ENCODE measurements at regions not wholly inside any gene's neighbourhood (a gene's known extent, or its start where the extent isn't known, plus 50 kb on each side); places are given as distances from the start of the nearest gene placed in this dataset.

- H2BK15ac ChIP-seq (ENCODE audit: low read length), result no peak overlapping the region
- no peak overlapping the region for H3K4me3 ChIP-seq (ENCODE audit: extremely low read depth in 1 of 4, insufficient read depth in 2 of 4, low read depth in 3 of 4, low read length in 4 of 4)
- H4K20me1 ChIP-seq (replicated peaks in 1 of 2; ENCODE audit: control insufficient read depth in 1 of 2, insufficient read depth in 2 of 2, low read length in 2 of 2), result no peaks in the 10 kb centered on the region
- H2AFZ ChIP-seq (ENCODE audit: low read length), result no peak overlapping the region
- H3K18ac ChIP-seq (ENCODE audit: extremely low read depth, low read length), result no peak overlapping the region
- no peak overlapping the region for H4K5ac ChIP-seq (ENCODE audit: insufficient read length, low read depth, low read length)
- CTCF ChIA-PET (ENCODE audit: partially characterized antibody), result no interaction called here
- DNase-seq (ENCODE audit: low read depth in 1 of 2, low spot score in 2 of 2) (no peak), FAIRE-seq (no peak)
- no peak overlapping the region for H2BK5ac ChIP-seq (ENCODE audit: low read depth, low read length)
- H4K91ac ChIP-seq (replicated peaks; ENCODE audit: insufficient read length, low read length), result no peak overlapping the region
- H4K8ac ChIP-seq (ENCODE audit: extremely low read depth, insufficient read depth, low read length), result no peak overlapping the region
- no peak overlapping the region for H3K56ac ChIP-seq (replicated peaks; ENCODE audit: insufficient read length, low read depth, low read length)
- no peaks in the 10 kb centered on the region for H3K79me2 ChIP-seq (ENCODE audit: control insufficient read depth in 1 of 2, insufficient read depth in 2 of 2, low read length in 2 of 2)
- H3K79me1 ChIP-seq (ENCODE audit: low read depth, low read length), result no peaks in the 10 kb centered on the region
- H3K4me1 ChIP-seq (replicated peaks in 1 of 4; ENCODE audit: control insufficient read depth in 3 of 4, insufficient read depth in 4 of 4, low read length in 3 of 4), result no peaks in the 10 kb centered on the region
- no peak overlapping the region for H3K9ac ChIP-seq (replicated peaks in 1 of 4; ENCODE audit: extremely low read depth in 1 of 4, low read depth in 3 of 4, low read length in 3 of 4)
- POLR2A ChIA-PET (ENCODE audit: partially characterized antibody), result no interaction called here
- no peak overlapping the region for H2BK20ac ChIP-seq (ENCODE audit: low read length)
- no peaks in the 10 kb centered on the region for H3K27me3 ChIP-seq (replicated peaks in 1 of 4; ENCODE audit: control insufficient read depth in 3 of 4, extremely low read depth in 1 of 4, insufficient read depth in 3 of 4, low read length in 3 of 4)
- no peak overlapping the region for H2AK5ac ChIP-seq (ENCODE audit: low read depth, low read length)
- no peak overlapping the region for H3K4me2 ChIP-seq (ENCODE audit: insufficient read depth in 1 of 2, low read depth in 2 of 2, low read length in 2 of 2)
- H3K9me3 ChIP-seq (ENCODE audit: insufficient read depth in 2 of 2, low read depth in 1 of 2, low read length in 1 of 2), result 0 out of 4 replicates have a peak, but pooled peaks cover 0 to 2% of the 10 kb centered on the region in 2 experiments
- TF ChIP-seq CHD2 (IDR thresholded peaks at IDR 0.05; ENCODE audit: low read length) (no peak), POU5F1 (IDR thresholded peaks at IDR 0.05; ENCODE audit: low read depth, low read length) (no peak)
- H3K23me2 ChIP-seq (ENCODE audit: low read depth, low read length), result 0 out of 2 replicates have a peak, but pooled peaks cover 2% of the 10 kb centered on the region
- H2BK120ac ChIP-seq (replicated peaks; ENCODE audit: low read depth, low read length), result no peak overlapping the region
- no peak overlapping the region for H3K23ac ChIP-seq (ENCODE audit: insufficient read length)
- H3K4ac ChIP-seq (replicated peaks; ENCODE audit: insufficient read length, low read depth, low read length), result no peak overlapping the region
- H2BK12ac ChIP-seq (ENCODE audit: low read depth, low read length), result no peak overlapping the region
- no peaks in the 10 kb centered on the region for H3K36me3 ChIP-seq (ENCODE audit: control insufficient read depth in 2 of 4, insufficient read depth in 4 of 4, low read length in 3 of 4)
- no peak overlapping the region for H3K27ac ChIP-seq (ENCODE audit: low read depth, low read length)
- H3K14ac ChIP-seq (ENCODE audit: insufficient read length), result no peak overlapping the region
Observed at GRCh38 chr4:82260632-82261031, 113.2 kb downstream of the HNRNPD start.

Data from H1 (cell line).